Nephron progenitor cell (in vitro differentiated cells): ENCODE measurements at regions not wholly inside any gene's neighbourhood (a gene's known extent, or its start where the extent isn't known, plus 50 kb on each side); places are given as distances from the start of the nearest gene placed in this dataset.

Experiments
- DNase-seq: peaks from one replicate; pipeline ENCODE4 v3.0.0; 2021
- H3K27ac Mint-ChIP-seq: 2 replicates; pipeline ENCODE4 v1.8.0; 2021; ENCODE audit warnings: mild to moderate bottlenecking, moderate library complexity, mixed read lengths
- H3K27me3 Mint-ChIP-seq: 2 replicates; pipeline ENCODE4 v1.8.0; 2021; ENCODE audit warnings: mild to moderate bottlenecking, low read depth, mixed read lengths; ENCODE audit not compliant: poor library complexity
- H3K36me3 Mint-ChIP-seq: 2 replicates; pipeline ENCODE4 v1.8.0; 2021; ENCODE audit warnings: low read depth, mixed read lengths
- H3K4me1 Mint-ChIP-seq: 2 replicates; pipeline ENCODE4 v1.8.0; 2021; ENCODE audit warnings: mixed read lengths
- H3K4me3 Mint-ChIP-seq: 2 replicates; pipeline ENCODE4 v1.8.0; 2021; ENCODE audit warnings: mild to moderate bottlenecking, moderate library complexity, mixed read lengths
- H3K9me3 Mint-ChIP-seq: 2 replicates; pipeline ENCODE4 v1.8.0; 2021; ENCODE audit warnings: mild to moderate bottlenecking, moderate library complexity, mixed read lengths
- TF ChIP-seq, protein P1 (sequence below): fragments of 200-600 bp; sonication (generic); IDR thresholded peaks from 2 replicates; pipeline ENCODE4 v1.5.0; 2021; ENCODE audit warnings: antibody characterized with exemption

DNA sequence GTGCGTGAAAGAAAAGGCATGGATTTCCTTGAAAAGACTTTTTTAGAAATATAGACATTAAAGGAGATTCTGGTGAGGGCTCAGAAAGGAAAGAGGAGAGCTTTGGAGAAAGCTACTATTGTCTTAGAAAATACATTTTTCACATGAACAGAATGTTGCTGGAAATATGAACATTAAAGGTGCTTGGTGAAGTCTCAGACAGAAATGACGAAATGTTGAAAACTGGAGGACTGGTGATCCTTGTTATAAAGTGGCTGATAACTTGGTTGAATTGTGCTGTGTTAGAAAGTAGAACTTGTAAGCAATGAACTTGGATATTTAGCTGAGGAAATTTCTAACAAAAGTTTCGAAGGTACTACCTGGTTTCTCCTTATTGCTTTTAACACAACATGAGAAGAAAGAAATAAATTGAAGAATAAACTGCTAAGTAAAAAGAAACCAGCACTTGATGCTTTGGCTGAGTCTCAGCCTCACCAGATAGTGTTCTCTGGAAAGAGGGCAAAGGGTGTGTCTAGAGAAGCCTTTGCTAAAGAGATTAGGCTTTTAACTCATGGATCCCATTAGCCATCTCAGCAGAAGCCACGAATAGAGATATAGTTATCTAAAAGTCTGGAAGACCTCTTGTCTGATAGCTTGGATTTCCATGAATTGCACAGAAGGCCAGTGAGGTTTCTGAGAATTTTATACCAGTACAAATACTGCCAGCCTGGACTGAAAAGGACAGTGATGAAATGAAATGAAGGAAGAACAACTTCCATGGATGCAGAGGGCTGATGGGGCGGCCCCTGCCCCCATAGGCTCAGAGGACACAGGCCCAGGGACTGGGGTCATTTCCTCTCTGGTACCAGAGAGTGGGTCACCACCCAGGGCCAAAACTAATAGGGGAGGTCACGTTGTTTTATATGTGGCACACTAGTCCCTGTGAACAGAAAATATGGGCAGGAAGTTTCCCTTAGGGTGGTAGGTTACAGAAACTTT is 91.5 kb downstream of the RPL22L1 start:
- TF ChIP-seq, protein P1, sequence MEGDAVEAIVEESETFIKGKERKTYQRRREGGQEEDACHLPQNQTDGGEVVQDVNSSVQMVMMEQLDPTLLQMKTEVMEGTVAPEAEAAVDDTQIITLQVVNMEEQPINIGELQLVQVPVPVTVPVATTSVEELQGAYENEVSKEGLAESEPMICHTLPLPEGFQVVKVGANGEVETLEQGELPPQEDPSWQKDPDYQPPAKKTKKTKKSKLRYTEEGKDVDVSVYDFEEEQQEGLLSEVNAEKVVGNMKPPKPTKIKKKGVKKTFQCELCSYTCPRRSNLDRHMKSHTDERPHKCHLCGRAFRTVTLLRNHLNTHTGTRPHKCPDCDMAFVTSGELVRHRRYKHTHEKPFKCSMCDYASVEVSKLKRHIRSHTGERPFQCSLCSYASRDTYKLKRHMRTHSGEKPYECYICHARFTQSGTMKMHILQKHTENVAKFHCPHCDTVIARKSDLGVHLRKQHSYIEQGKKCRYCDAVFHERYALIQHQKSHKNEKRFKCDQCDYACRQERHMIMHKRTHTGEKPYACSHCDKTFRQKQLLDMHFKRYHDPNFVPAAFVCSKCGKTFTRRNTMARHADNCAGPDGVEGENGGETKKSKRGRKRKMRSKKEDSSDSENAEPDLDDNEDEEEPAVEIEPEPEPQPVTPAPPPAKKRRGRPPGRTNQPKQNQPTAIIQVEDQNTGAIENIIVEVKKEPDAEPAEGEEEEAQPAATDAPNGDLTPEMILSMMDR, result no peak
- Mint-ChIP-seq H3K4me3 (no peak overlapping the region), H3K36me3 (no peaks in the 10 kb centered on the region)

DNA sequence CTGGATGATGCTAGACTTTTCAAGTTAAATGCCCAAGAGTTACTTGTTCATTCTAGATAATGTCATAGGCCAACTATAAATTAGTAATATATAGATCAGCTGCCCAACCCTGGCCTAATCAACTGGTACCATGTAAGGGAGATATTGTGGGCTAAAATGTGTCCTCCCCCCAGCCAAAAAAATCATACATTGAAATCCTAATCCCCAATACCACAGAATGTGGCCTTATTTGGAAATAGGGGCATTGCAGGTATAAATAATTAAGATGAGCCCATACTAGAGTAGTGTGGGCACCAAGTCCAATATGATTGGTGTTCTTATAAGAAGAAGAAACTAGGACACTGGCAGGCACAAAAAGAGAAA is 92.5 kb downstream of the RPL22L1 start:
- peaks cover 6% of the 10 kb centered on the region for H3K9me3 Mint-ChIP-seq
- H3K27ac Mint-ChIP-seq, result no peak overlapping the region
- no peak for DNase-seq
- H3K27me3 Mint-ChIP-seq, result peaks cover 11% of the 10 kb centered on the region
- no peaks in the 10 kb centered on the region for H3K36me3 Mint-ChIP-seq
- H3K4me3 Mint-ChIP-seq, result no peak overlapping the region
- H3K4me1 Mint-ChIP-seq, result no peaks in the 10 kb centered on the region
- TF ChIP-seq, protein P1, result no peak

More for the DNA sequence above, 91.5 kb downstream of the RPL22L1 start:
- Mint-ChIP-seq H3K4me1 (no peaks in the 10 kb centered on the region), H3K27me3 (peaks cover 11% of the 10 kb centered on the region), H3K27ac (no peak overlapping the region), H3K9me3 (peaks cover 15% of the 10 kb centered on the region)
- no peak for DNase-seq

DNA sequence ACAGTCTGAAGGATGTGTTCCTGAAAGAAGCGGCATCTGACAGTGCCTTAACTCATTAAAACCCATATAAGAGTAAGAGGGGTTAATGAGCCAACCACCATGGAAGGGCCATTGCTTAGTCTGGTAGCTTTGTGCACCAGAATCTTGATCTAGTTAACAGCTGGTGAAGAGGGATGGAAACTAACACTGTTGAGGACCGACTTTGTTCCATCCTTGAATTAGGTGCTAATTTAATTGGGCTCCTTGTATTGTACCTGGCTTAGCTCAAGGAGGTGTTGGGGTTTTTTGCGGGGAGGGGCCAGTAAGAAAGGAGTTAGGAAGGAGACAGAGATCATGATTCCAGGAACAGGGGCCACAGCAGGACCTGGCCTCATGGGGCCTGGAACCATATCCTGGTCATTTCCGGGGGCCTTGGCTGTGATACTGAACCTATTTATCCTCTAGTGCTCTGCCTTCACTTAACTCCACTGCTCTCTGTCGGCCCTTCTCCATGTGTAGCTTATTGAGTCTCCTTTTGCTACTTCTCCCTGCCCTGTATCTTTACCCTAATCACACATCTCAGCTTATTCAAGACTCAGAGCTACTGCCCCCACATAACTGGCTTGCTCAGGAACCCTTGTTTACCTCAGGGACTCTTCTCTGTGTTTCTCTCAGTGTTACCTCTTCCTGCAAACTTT is 93.0 kb downstream of the RPL22L1 start:
- Mint-ChIP-seq H3K4me3 (no peak overlapping the region), H3K36me3 (no peaks in the 10 kb centered on the region), H3K27ac (no peak overlapping the region), H3K27me3 (peaks cover 11% of the 10 kb centered on the region), H3K4me1 (no peaks in the 10 kb centered on the region), H3K9me3 (peaks cover 5% of the 10 kb centered on the region)
- DNase-seq, result no peak
- TF ChIP-seq, protein P1, result no peak

DNA sequence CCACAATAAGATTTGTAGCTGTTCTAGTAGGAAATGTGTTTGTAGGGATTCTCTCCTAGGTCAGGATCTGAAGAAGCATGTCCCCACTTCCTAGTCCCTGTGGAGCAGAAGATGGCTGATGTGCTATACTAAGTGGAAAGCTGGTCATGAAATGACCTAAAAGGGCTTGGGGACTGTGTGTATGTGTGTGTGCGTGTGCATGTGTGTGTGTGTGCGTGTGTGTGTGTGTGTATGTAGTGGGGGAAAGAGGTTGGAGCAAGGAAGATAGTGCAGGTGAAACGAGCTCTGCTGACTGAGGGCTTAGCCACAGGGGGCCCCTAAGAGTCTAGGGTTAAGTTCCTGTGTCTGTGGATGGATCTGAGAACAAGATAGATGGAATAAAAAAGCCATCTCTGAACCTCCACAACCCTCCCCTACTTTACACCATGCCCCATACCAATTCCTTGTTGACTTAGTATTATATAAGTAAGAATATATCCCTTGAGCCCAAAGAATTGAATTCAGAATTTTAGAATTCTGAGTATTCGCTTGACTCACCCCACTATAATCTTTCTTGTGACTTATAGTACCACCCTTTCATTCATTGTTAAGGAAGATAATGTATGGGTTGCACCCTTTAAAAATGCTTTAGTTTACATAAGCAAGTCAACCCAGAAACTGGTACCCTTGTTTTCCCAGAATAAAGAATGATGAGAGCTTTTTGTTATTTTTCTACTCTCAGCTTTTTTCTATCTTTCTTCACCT is 96.1 kb downstream of the RPL22L1 start:
- peaks cover 11% of the 10 kb centered on the region for H3K27me3 Mint-ChIP-seq
- no peak overlapping the region for H3K4me3 Mint-ChIP-seq
- peaks cover 5% of the 10 kb centered on the region for H3K9me3 Mint-ChIP-seq
- no peaks in the 10 kb centered on the region for H3K36me3 Mint-ChIP-seq
- TF ChIP-seq, protein P1, result no peak
- H3K27ac Mint-ChIP-seq, result no peak overlapping the region
- DNase-seq, result no peak
- H3K4me1 Mint-ChIP-seq, result peaks cover under 1% of the 10 kb centered on the region

DNA sequence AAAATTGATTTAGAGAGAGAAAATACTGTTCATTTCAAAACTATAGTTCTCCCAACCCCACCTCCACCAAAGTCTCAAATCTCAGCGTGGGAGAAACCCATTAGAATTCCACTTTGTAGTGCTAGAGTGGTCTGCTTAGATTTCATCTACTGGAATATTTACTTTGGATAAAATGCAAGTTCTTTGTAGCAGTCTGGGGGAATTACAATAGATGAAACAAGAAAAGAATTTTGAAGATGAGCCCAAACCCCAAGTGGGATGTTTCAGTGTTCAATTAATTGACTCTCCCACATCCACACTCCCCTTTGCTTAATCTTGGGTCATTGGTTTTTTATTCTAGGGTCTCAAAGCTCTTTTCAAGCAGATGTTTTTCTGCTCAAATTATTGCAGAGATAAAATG is 97.8 kb downstream of the RPL22L1 start:
- no peaks in the 10 kb centered on the region for H3K9me3 Mint-ChIP-seq
- TF ChIP-seq, protein P1, result no peak
- no peak overlapping the region for H3K27ac Mint-ChIP-seq
- peaks cover 17% of the 10 kb centered on the region for H3K4me1 Mint-ChIP-seq
- no peaks in the 10 kb centered on the region for H3K36me3 Mint-ChIP-seq
- peaks cover 5% of the 10 kb centered on the region for H3K27me3 Mint-ChIP-seq
- no peak overlapping the region for H3K4me3 Mint-ChIP-seq
- no peak for DNase-seq
